ENCODE measurements at regions not wholly inside any gene's neighbourhood (a gene's known extent, or its start where the extent isn't known, plus 50 kb on each side); places are given as distances from the start of the nearest gene placed in this dataset.

- no peak for TF ChIP-seq CHD7 (IDR thresholded peaks at IDR 0.05; ENCODE audit: insufficient replicate concordance, low read length)
- TF ChIP-seq PHF8 (conservative IDR thresholded peaks at IDR 0.05; ENCODE audit: low read depth, low read length) = no peak
- no peak for TF ChIP-seq JUND (IDR thresholded peaks at IDR 0.05; ENCODE audit: low read length)
- no peak for TF ChIP-seq TCF12 (IDR thresholded peaks at IDR 0.05; ENCODE audit: low read depth, low read length)
- no peak for TF ChIP-seq CREB1 (IDR thresholded peaks at IDR 0.05)
- TF ChIP-seq HDAC6 (IDR thresholded peaks at IDR 0.05; ENCODE audit: low read depth, low read length) = no peak
- no peak for TF ChIP-seq NANOG (IDR thresholded peaks at IDR 0.05; ENCODE audit: insufficient read depth, low read depth, low read length, poor library complexity, severe bottlenecking)
- TF ChIP-seq NRF1 (IDR thresholded peaks at IDR 0.05; ENCODE audit: low read depth, low read length) = no peak
- TF ChIP-seq TAF7 (optimal IDR thresholded peaks at IDR 0.05; ENCODE audit: borderline replicate concordance, low read depth, low read length) = no peak
Observed at GRCh38 chr18:39415471-39415870, 1849.9 kb upstream of the CELF4 start (continued).

All from H1 (cell line).